ENCODE measurements at regions not wholly inside any gene's neighbourhood (a gene's known extent, or its start where the extent isn't known, plus 50 kb on each side); places are given as distances from the start of the nearest gene placed in this dataset.

DNA sequence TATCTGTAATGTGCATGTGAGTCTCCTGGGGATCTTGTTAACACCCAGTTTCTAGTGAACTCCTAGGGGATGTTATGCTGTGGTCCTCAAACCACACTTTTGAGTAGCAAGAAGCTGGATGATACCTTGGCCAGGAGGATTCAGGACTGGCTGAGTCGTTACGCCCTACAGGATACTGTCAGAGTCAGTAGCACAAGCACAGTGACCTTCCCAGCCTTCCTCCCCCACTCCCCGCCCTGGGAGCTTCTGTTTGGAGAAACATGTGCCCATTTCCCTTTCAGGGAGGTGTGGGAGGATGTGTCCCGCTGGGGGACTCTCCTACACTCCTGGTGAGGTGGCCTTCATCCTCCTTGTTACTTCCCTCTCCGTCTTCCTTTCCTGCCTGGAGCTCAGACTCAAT lies 76.4 kb upstream of the TRPM1 start:
- H3K36me3 ChIP-seq (ENCODE audit: control insufficient read depth in 2 of 2, insufficient read depth in 2 of 2, low read length in 1 of 2): no peaks in the 10 kb centered on the region
- ChIA-PET SMC1A (ENCODE audit: uncharacterized antibody, unreplicated experiment) (interaction anchor here (0.9 kb wide), 1 partner anchor 151 kb away, joined by 3 read pairs; no protein-coding TSS in a partner anchor), CTCF (no interaction called here), POLR2A (no interaction called here), RAD21 (ENCODE audit: unreplicated experiment) (no interaction called here)
- no TSS peak for BruUV-seq (replicated peaks)
- in situ Hi-C loops (cut with MboI): no loop called here
- peaks cover 22% of the 10 kb centered on the region for H3K4me1 ChIP-seq (ENCODE audit: control insufficient read depth, insufficient read depth, low read length)
- H4K20me1 ChIP-seq (ENCODE audit: control insufficient read depth, insufficient read depth): no peaks in the 10 kb centered on the region
- no peak overlapping the region for H3K4me2 ChIP-seq (ENCODE audit: control insufficient read depth, insufficient read depth)
- no peaks in the 10 kb centered on the region for H3K79me2 ChIP-seq (ENCODE audit: control insufficient read depth, insufficient read depth, low read length)
- H3K27me3 ChIP-seq (replicated peaks in 1 of 2; ENCODE audit: control insufficient read depth in 2 of 2, insufficient read depth in 2 of 2, low read length in 1 of 2): no peaks in the 10 kb centered on the region
- H3K9me3 ChIP-seq (replicated peaks; ENCODE audit: control insufficient read depth, insufficient read depth, low read length): peaks cover 8% of the 10 kb centered on the region; the same call in 2 of the 3 replicates
- no peak overlapping the region for H3K9ac ChIP-seq (ENCODE audit: control insufficient read depth, insufficient read depth, low read length)
- DNase-seq (ENCODE audit: low read depth, low spot score): no peak
- intact Hi-C loops (cut with micrococcal nuclease; ENCODE audit: unreplicated experiment): no loop called here
- peak; percentile 13; the same call in 2 of the 3 replicates for ATAC-seq
- TF ChIP-seq, protein P1, sequence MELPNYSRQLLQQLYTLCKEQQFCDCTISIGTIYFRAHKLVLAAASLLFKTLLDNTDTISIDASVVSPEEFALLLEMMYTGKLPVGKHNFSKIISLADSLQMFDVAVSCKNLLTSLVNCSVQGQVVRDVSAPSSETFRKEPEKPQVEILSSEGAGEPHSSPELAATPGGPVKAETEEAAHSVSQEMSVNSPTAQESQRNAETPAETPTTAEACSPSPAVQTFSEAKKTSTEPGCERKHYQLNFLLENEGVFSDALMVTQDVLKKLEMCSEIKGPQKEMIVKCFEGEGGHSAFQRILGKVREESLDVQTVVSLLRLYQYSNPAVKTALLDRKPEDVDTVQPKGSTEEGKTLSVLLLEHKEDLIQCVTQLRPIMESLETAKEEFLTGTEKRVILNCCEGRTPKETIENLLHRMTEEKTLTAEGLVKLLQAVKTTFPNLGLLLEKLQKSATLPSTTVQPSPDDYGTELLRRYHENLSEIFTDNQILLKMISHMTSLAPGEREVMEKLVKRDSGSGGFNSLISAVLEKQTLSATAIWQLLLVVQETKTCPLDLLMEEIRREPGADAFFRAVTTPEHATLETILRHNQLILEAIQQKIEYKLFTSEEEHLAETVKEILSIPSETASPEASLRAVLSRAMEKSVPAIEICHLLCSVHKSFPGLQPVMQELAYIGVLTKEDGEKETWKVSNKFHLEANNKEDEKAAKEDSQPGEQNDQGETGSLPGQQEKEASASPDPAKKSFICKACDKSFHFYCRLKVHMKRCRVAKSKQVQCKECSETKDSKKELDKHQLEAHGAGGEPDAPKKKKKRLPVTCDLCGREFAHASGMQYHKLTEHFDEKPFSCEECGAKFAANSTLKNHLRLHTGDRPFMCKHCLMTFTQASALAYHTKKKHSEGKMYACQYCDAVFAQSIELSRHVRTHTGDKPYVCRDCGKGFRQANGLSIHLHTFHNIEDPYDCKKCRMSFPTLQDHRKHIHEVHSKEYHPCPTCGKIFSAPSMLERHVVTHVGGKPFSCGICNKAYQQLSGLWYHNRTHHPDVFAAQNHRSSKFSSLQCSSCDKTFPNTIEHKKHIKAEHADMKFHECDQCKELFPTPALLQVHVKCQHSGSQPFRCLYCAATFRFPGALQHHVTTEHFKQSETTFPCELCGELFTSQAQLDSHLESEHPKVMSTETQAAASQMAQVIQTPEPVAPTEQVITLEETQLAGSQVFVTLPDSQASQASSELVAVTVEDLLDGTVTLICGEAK (IDR thresholded peaks at IDR 0.05; ENCODE audit: borderline replicate concordance): no peak
- TF ChIP-seq, protein P2, sequence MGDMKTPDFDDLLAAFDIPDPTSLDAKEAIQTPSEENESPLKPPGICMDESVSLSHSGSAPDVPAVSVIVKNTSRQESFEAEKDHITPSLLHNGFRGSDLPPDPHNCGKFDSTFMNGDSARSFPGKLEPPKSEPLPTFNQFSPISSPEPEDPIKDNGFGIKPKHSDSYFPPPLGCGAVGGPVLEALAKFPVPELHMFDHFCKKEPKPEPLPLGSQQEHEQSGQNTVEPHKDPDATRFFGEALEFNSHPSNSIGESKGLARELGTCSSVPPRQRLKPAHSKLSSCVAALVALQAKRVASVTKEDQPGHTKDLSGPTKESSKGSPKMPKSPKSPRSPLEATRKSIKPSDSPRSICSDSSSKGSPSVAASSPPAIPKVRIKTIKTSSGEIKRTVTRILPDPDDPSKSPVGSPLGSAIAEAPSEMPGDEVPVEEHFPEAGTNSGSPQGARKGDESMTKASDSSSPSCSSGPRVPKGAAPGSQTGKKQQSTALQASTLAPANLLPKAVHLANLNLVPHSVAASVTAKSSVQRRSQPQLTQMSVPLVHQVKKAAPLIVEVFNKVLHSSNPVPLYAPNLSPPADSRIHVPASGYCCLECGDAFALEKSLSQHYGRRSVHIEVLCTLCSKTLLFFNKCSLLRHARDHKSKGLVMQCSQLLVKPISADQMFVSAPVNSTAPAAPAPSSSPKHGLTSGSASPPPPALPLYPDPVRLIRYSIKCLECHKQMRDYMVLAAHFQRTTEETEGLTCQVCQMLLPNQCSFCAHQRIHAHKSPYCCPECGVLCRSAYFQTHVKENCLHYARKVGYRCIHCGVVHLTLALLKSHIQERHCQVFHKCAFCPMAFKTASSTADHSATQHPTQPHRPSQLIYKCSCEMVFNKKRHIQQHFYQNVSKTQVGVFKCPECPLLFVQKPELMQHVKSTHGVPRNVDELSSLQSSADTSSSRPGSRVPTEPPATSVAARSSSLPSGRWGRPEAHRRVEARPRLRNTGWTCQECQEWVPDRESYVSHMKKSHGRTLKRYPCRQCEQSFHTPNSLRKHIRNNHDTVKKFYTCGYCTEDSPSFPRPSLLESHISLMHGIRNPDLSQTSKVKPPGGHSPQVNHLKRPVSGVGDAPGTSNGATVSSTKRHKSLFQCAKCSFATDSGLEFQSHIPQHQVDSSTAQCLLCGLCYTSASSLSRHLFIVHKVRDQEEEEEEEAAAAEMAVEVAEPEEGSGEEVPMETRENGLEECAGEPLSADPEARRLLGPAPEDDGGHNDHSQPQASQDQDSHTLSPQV (IDR thresholded peaks at IDR 0.05): no peak
- TF ChIP-seq MTA3 (IDR thresholded peaks at IDR 0.05; ENCODE audit: borderline replicate concordance, low read length) (no peak), ZNF384 (IDR thresholded peaks at IDR 0.05; ENCODE audit: borderline replicate concordance, low read depth, low read length) (no peak), ETV6 (conservative IDR thresholded peaks at IDR 0.05 in 1 of 2, IDR thresholded peaks at IDR 0.05 in 1 of 2; ENCODE audit: borderline replicate concordance in 1 of 2, low read depth in 1 of 2) (no peak), LARP7 (IDR thresholded peaks at IDR 0.05) (no peak), NR2F1 (conservative IDR thresholded peaks at IDR 0.05) (no peak), CHD4 (IDR thresholded peaks at IDR 0.05) (no peak), BCL11A (IDR thresholded peaks at IDR 0.05; ENCODE audit: low read depth, low read length) (no peak), SMAD1 (IDR thresholded peaks at IDR 0.05; ENCODE audit: low read depth, partially characterized antibody) (no peak), NBN (IDR thresholded peaks at IDR 0.05) (no peak), SPI1 (IDR thresholded peaks at IDR 0.05; ENCODE audit: borderline replicate concordance, insufficient read depth, low read depth, low read length) (no peak)
- TF ChIP-seq, protein P3, sequence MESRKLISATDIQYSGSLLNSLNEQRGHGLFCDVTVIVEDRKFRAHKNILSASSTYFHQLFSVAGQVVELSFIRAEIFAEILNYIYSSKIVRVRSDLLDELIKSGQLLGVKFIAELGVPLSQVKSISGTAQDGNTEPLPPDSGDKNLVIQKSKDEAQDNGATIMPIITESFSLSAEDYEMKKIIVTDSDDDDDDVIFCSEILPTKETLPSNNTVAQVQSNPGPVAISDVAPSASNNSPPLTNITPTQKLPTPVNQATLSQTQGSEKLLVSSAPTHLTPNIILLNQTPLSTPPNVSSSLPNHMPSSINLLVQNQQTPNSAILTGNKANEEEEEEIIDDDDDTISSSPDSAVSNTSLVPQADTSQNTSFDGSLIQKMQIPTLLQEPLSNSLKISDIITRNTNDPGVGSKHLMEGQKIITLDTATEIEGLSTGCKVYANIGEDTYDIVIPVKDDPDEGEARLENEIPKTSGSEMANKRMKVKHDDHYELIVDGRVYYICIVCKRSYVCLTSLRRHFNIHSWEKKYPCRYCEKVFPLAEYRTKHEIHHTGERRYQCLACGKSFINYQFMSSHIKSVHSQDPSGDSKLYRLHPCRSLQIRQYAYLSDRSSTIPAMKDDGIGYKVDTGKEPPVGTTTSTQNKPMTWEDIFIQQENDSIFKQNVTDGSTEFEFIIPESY (IDR thresholded peaks at IDR 0.05): no peak
- TF ChIP-seq, protein P4, sequence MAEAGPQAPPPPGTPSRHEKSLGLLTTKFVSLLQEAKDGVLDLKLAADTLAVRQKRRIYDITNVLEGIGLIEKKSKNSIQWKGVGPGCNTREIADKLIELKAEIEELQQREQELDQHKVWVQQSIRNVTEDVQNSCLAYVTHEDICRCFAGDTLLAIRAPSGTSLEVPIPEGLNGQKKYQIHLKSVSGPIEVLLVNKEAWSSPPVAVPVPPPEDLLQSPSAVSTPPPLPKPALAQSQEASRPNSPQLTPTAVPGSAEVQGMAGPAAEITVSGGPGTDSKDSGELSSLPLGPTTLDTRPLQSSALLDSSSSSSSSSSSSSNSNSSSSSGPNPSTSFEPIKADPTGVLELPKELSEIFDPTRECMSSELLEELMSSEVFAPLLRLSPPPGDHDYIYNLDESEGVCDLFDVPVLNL (IDR thresholded peaks at IDR 0.05; ENCODE audit: low read depth, low read length): no peak
- WGBS (ENCODE audit: insufficient coverage, insufficient replicate concordance, low lambda C conversion rate, missing lambda C conversion rate): 39% methylated on average over 5 of the region's 5 CpGs
- no peak overlapping the region for H2AFZ ChIP-seq (ENCODE audit: control insufficient read depth, low read depth, low read length)
- no peak overlapping the region for H3K4me3 ChIP-seq
- no peak overlapping the region for H3K27ac ChIP-seq (ENCODE audit: control insufficient read depth, insufficient read depth)
- no peak for FAIRE-seq
